Calu3 (cell line): ENCODE measurements at regions not wholly inside any gene's neighbourhood (a gene's known extent, or its start where the extent isn't known, plus 50 kb on each side); places are given as distances from the start of the nearest gene placed in this dataset.
"Not testable (repeated sequence)": the region's sequence is repeated elsewhere in the genome, so short reads cannot be mapped to it uniquely, and the experiment has no call there.

Source experiments
- BruUV-seq: library from RNA; stranded (reverse); fragments of 400-500 nt; replicated peaks from 2 replicates; lab custom pipeline; 2021; lab: Mats Ljungman, UMichigan
- CTCF ChIA-PET: fragments of 300-600 bp; sonication (Branson Sonifier 250); formaldehyde crosslinking; loops from one replicate; lab custom pipeline; 2022; ENCODE audit warnings: antibody characterized with exemption; lab: Charles Lee
- DNase-seq: peaks from one replicate; pipeline ENCODE4 v3.0.0; 2022
- H3K27ac Mint-ChIP-seq: one replicate; pipeline ENCODE4 v1.8.0; 2022; ENCODE audit warnings: mixed read lengths; ENCODE audit not compliant: unreplicated experiment
- H3K27me3 Mint-ChIP-seq: one replicate; pipeline ENCODE4 v1.8.0; 2022; ENCODE audit warnings: mixed read lengths; ENCODE audit not compliant: unreplicated experiment
- H3K36me3 Mint-ChIP-seq: one replicate; pipeline ENCODE4 v1.8.0; 2022; ENCODE audit warnings: mild to moderate bottlenecking, moderate library complexity, mixed read lengths; ENCODE audit not compliant: insufficient read depth, unreplicated experiment
- H3K4me1 Mint-ChIP-seq: one replicate; pipeline ENCODE4 v1.8.0; 2022; ENCODE audit warnings: mild to moderate bottlenecking, low read depth, mixed read lengths; ENCODE audit not compliant: unreplicated experiment
- H3K4me3 Mint-ChIP-seq: one replicate; pipeline ENCODE4 v1.8.0; 2022; ENCODE audit warnings: mild to moderate bottlenecking, low read depth, moderate library complexity, mixed read lengths; ENCODE audit not compliant: unreplicated experiment
- H3K9me3 Mint-ChIP-seq: one replicate; pipeline ENCODE4 v1.8.0; 2022; ENCODE audit warnings: low read depth, mixed read lengths; ENCODE audit not compliant: unreplicated experiment
- CTCF ChIP-seq: fragments of 200-600 bp; IDR thresholded peaks from one replicate; pipeline ENCODE4 v1.8.0; 2022; ENCODE audit warnings: antibody characterized with exemption; ENCODE audit not compliant: unreplicated experiment
- intact Hi-C: fragments of 100-400 bp; cut with micrococcal nuclease; formaldehyde crosslinking; loops from one replicate; pipeline ENCODE4 v1.10.0; 2022; ENCODE audit not compliant: unreplicated experiment

- H3K4me3 Mint-ChIP-seq, H3K36me3 Mint-ChIP-seq, H3K4me1 Mint-ChIP-seq, DNase-seq, intact Hi-C loops, H3K9me3 Mint-ChIP-seq, CTCF ChIA-PET, BruUV-seq, H3K27ac Mint-ChIP-seq: not testable (repeated sequence)
- H3K27me3 Mint-ChIP-seq, result peaks cover 49% of the 10 kb centered on the region
These were observed 59.2 kb upstream of the ZNF641 start for GRCh38 chr12:48409938-48410337.

GRCh38 chr12:48413388-48413787 is 59.0 kb upstream of the ANP32D start:
- CTCF ChIA-PET, result no interaction called here
- DNase-seq, result no peak
- intact Hi-C loops, result no loop called here
- TF ChIP-seq CTCF, result no peak
- Mint-ChIP-seq H3K36me3 (no peaks in the 10 kb centered on the region), H3K27me3 (peaks cover 48% of the 10 kb centered on the region), H3K27ac (no peak overlapping the region), H3K9me3 (no peaks in the 10 kb centered on the region), H3K4me3 (no peak overlapping the region), H3K4me1 (no peaks in the 10 kb centered on the region)
- BruUV-seq, result no TSS peak

GRCh38 chr12:48414021-48414420 is 58.3 kb upstream of the ANP32D start:
- H3K36me3 Mint-ChIP-seq, result no peaks in the 10 kb centered on the region
- CTCF ChIA-PET, result no interaction called here
- peaks cover 54% of the 10 kb centered on the region for H3K27me3 Mint-ChIP-seq
- H3K4me1 Mint-ChIP-seq, result no peaks in the 10 kb centered on the region
- intact Hi-C loops, result no loop called here
- DNase-seq, result no peak
- H3K9me3 Mint-ChIP-seq, result no peaks in the 10 kb centered on the region
- no peak overlapping the region for H3K4me3 Mint-ChIP-seq
- no TSS peak for BruUV-seq
- no peak overlapping the region for H3K27ac Mint-ChIP-seq
- TF ChIP-seq CTCF, result no peak

- intact Hi-C loops, result no loop called here
- Mint-ChIP-seq H3K27ac (no peak overlapping the region), H3K4me1 (no peaks in the 10 kb centered on the region), H3K9me3 (no peaks in the 10 kb centered on the region), H3K36me3 (no peaks in the 10 kb centered on the region), H3K27me3 (peaks cover 50% of the 10 kb centered on the region), H3K4me3 (no peak overlapping the region)
- no peak for DNase-seq
- CTCF ChIA-PET, result no interaction called here
- no peak for TF ChIP-seq CTCF
- no TSS peak for BruUV-seq
These were observed 53.0 kb upstream of the ANP32D start for GRCh38 chr12:48419116-48419935.

GRCh38 chr12:48420039-48420775 is 52.2 kb upstream of the ANP32D start:
- Mint-ChIP-seq H3K36me3 (no peaks in the 10 kb centered on the region), H3K9me3 (no peaks in the 10 kb centered on the region), H3K27me3 (peaks cover 42% of the 10 kb centered on the region), H3K27ac (no peak overlapping the region), H3K4me3 (no peak overlapping the region), H3K4me1 (no peaks in the 10 kb centered on the region)
- DNase-seq, result no peak
- no peak for TF ChIP-seq CTCF
- intact Hi-C loops, result no loop called here
- CTCF ChIA-PET, result no interaction called here
- BruUV-seq, result no TSS peak
